A549 (cell line): ENCODE measurements at regions not wholly inside any gene's neighbourhood (a gene's known extent, or its start where the extent isn't known, plus 50 kb on each side); places are given as distances from the start of the nearest gene placed in this dataset.

Experiments
- ATAC-seq, 2 experiments: fragments of 200-7000 bp in 1 of 2; fragments of >200 bp in 1 of 2; cut with Nextera tagmentation in 1 of 2; cut with Tn5 transposase in 1 of 2; 3 replicates each; pipeline versions ENCODE4 v1.8.0 to v1.9.1; 2018 to 2020; ENCODE audit warnings: mild to moderate bottlenecking in 1 of 2, moderate library complexity in 1 of 2
- CTCF ChIA-PET: fragments of 300-600 bp; sonication (Branson Sonifier 250); formaldehyde crosslinking; extraction: SDS; loops from one replicate; lab custom pipeline; 2021; ENCODE audit warnings: antibody characterized with exemption, inconsistent platforms; lab: Yijun Ruan, JAX
- POLR2A ChIA-PET: fragments of 350-600 bp; formaldehyde crosslinking; extraction: SDS; loops from one replicate; lab custom pipeline; 2021; ENCODE audit warnings: antibody characterized with exemption, inconsistent platforms; lab: Yijun Ruan, JAX
- DNase-seq, 2 experiments: peaks; one replicate each; pipeline versions ENCODE4 v3.0.0 to v3.0.0-alpha.2; 2011 to 2016; ENCODE audit warnings: low read depth in 1 of 2, low spot score in 1 of 2
- FAIRE-seq: peaks from 2 replicates; lab custom pipeline; 2011; peaks lifted over from hg19 to GRCh38; lab: Jason Lieb, UNC
- H3K27ac ChIP-seq, 2 experiments: fragments of >200 bp; sonication (Bioruptor Twin); formaldehyde crosslinking; 3 replicates each; pipeline ENCODE4 v1.5.1; 2016 to 2017
- H3K4me1 ChIP-seq: fragments of >200 bp; sonication (Bioruptor Twin); formaldehyde crosslinking; 3 replicates; pipeline ENCODE4 v1.6.1; 2016
- H3K4me2 ChIP-seq: fragments of >200 bp; sonication (Bioruptor Twin); formaldehyde crosslinking; 3 replicates; pipeline ENCODE4 v1.6.1; 2016
- H3K4me3 ChIP-seq: fragments of >200 bp; sonication (Bioruptor Twin); formaldehyde crosslinking; 3 replicates; pipeline ENCODE4 v1.5.1; 2016
- H3K9me3 ChIP-seq: fragments of >200 bp; sonication (Bioruptor Twin); formaldehyde crosslinking; 3 replicates; pipeline ENCODE4 v1.6.1; 2016
- CEBPB ChIP-seq, 2 experiments: fragments of >200 bp in 1 of 2; sonication (Bioruptor Twin) in 1 of 2; formaldehyde crosslinking in 1 of 2; IDR thresholded peaks; 2 replicates each; pipeline ENCODE4 v1.6.1; 2012 to 2016
- EP300 ChIP-seq, 2 experiments: fragments of >200 bp; sonication (Bioruptor Twin); formaldehyde crosslinking; IDR thresholded peaks; 2 replicates in 1 of 2; 3 replicates in 1 of 2; pipeline ENCODE4 v1.6.1; 2016 to 2017
- ESRRA ChIP-seq: fragments of 150-350 bp; IDR thresholded peaks from 2 replicates; pipeline ENCODE4 v1.6.1; 2014; ENCODE audit warnings: mild to moderate bottlenecking, low read length, borderline replicate concordance
- FOXS1 ChIP-seq: fragments of 250-450 bp; sonication (Bioruptor Pico); IDR thresholded peaks from 2 replicates; pipeline ENCODE4 v1.5.0; 2020; ENCODE audit warnings: mild to moderate bottlenecking, moderate library complexity
- GATA3 ChIP-seq: IDR thresholded peaks from 2 replicates; pipeline ENCODE4 v1.6.1; 2012; ENCODE audit warnings: borderline replicate concordance
- HDAC2 ChIP-seq: fragments of 200-600 bp; sonication (generic); IDR thresholded peaks from 2 replicates; pipeline ENCODE4 v1.6.1; 2016
- HEYL ChIP-seq: fragments of 250-450 bp; sonication (Bioruptor Pico); IDR thresholded peaks from 2 replicates; pipeline ENCODE4 v1.8.0; 2021; ENCODE audit warnings: mild to moderate bottlenecking, moderate library complexity
- HMGXB4 ChIP-seq: fragments of 250-450 bp; sonication (Bioruptor Pico); IDR thresholded peaks from 2 replicates; pipeline ENCODE4 v1.5.0; 2021; ENCODE audit warnings: mild to moderate bottlenecking, moderate library complexity, borderline replicate concordance
- KDM1A ChIP-seq: fragments of 200-600 bp; sonication (generic); IDR thresholded peaks from 2 replicates; pipeline ENCODE4 v1.6.1; 2016; ENCODE audit warnings: low read depth, mild to moderate bottlenecking
- KDM5A ChIP-seq: fragments of 200-600 bp; sonication (generic); IDR thresholded peaks from 2 replicates; pipeline ENCODE4 v1.6.1; 2016; ENCODE audit warnings: antibody characterized with exemption, mild to moderate bottlenecking
- MAX ChIP-seq: IDR thresholded peaks from 2 replicates; pipeline ENCODE4 v1.6.1; 2012
- MYC ChIP-seq: IDR thresholded peaks from 2 replicates; pipeline ENCODE4 v1.6.1; 2012; ENCODE audit warnings: mild to moderate bottlenecking, inconsistent platforms, low read length, improper control_type of control experiment, borderline replicate concordance
- RARB ChIP-seq: fragments of 250-450 bp; sonication (Bioruptor Pico); IDR thresholded peaks from 2 replicates; pipeline ENCODE4 v1.8.0; 2021; ENCODE audit warnings: mild to moderate bottlenecking, moderate library complexity
- RNF2 ChIP-seq: fragments of 200-600 bp; sonication (generic); IDR thresholded peaks from 2 replicates; pipeline ENCODE4 v1.6.1; 2016; ENCODE audit warnings: low read depth, mild to moderate bottlenecking, antibody characterized with exemption, moderate library complexity, borderline replicate concordance
- SMC3 ChIP-seq: fragments of >200 bp; sonication (Bioruptor Twin); formaldehyde crosslinking; IDR thresholded peaks from 3 replicates; pipeline ENCODE4 v1.6.1; 2018; ENCODE audit warnings: inconsistent platforms
- SREBF2 ChIP-seq: fragments of 450-650 bp; IDR thresholded peaks from 2 replicates; pipeline ENCODE4 v1.6.1; 2014; ENCODE audit warnings: mild to moderate bottlenecking, moderate library complexity
- TP53 ChIP-seq: fragments of 250-450 bp; sonication (Bioruptor Pico); IDR thresholded peaks from 2 replicates; pipeline ENCODE4 v1.5.0; 2021; ENCODE audit warnings: mild to moderate bottlenecking, moderate library complexity
- USF2 ChIP-seq: fragments of 450-650 bp; IDR thresholded peaks from 2 replicates; pipeline ENCODE4 v1.6.1; 2014; ENCODE audit warnings: antibody characterized with exemption
- ZSCAN20 ChIP-seq: fragments of 250-450 bp; sonication (Bioruptor Pico); IDR thresholded peaks from 2 replicates; pipeline ENCODE4 v1.8.0; 2022; ENCODE audit warnings: mild to moderate bottlenecking, moderate library complexity
- WGBS: methylation state at CpG from one replicate; pipeline ENCODE4 v1.1.6; 2017; ENCODE audit errors: missing lambda C conversion rate; 5-methylcytosine and 5-hydroxymethylcytosine counted together
- TF ChIP-seq, protein P1 (sequence below): fragments of 250-450 bp; sonication (Bioruptor Pico); IDR thresholded peaks from 2 replicates; pipeline ENCODE4 v1.5.0; 2020; ENCODE audit warnings: low read depth, mild to moderate bottlenecking, moderate library complexity
- TF ChIP-seq, protein P2 (sequence below): IDR thresholded peaks from 2 replicates; pipeline ENCODE4 v1.6.1; 2012
- TF ChIP-seq, protein P3 (sequence below): fragments of >200 bp; sonication (Bioruptor Twin); formaldehyde crosslinking; IDR thresholded peaks from 3 replicates; pipeline ENCODE4 v1.6.1; 2016

DNA sequence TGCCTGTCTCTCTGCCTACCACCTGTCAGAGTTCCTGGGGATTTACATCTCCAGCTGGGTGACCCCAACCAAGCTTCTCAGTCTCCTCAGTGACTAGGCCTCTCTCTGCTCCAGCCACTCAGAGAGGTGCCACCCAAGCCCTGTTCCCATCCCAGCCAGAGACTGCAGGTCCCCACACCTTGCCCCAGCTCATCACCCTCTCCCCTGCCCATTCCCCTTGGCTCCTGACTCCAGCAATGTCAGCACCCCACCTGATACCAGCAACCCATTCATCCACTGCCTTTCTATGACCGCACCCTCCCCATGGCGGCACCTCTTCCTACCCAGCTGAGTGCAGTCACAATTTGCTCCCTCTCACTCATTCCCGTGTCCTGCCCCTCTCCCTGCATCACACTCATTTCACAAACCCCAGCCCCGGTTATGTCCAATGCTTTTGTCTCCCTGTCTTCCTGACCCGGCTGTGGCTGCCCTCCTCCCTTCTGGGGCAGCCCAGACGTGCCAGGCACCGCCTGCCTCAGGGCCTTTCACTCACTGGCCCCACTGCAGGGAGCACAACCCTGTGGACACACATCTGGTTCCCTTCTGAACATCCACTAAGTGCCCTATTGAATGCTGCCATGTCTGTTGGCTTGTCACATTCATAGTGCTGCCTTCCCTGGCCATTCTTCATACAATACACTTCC, 494.8 kb upstream of the HS6ST1 start:
- DNase-seq (no peak), ATAC-seq (no peak), FAIRE-seq (no peak)
- no peaks in the 10 kb centered on the region for H3K4me1 ChIP-seq
- 20% methylated on average over 7 of the region's 7 CpGs for WGBS
- no peaks in the 10 kb centered on the region for H3K9me3 ChIP-seq
- H3K27ac ChIP-seq: no peak overlapping the region
- ChIA-PET POLR2A (no interaction called here), CTCF (no interaction called here)
- H3K4me3 ChIP-seq: no peak overlapping the region
- TF ChIP-seq HDAC2 (no peak), FOXS1 (CRISPR knock-in tag) (no peak), KDM5A (no peak), HEYL (CRISPR knock-in tag) (no peak)
- no peak overlapping the region for H3K4me2 ChIP-seq

DNA sequence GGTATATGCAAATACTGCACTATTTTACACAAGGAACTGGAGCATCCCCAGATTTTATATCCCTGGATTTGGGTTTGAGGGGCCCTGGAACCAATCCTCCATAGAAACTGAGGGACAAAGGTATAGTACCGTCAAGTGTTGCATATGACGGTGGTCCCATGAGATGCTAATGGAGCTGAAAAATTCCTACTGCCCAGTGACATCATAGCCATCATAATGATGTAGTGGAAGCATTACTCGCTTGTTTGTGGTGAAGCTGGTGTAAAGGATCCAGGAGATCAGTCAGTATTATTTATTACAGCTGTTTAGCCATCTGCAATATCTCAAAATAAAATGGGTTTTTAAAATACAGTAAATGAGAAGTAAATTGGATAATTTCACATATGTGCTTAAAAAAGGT, 496.6 kb upstream of the HS6ST1 start:
- ChIA-PET CTCF (no interaction called here), POLR2A (no interaction called here)
- ATAC-seq (no peak), DNase-seq (no peak), FAIRE-seq (no peak)
- no peak overlapping the region for H3K27ac ChIP-seq
- no peak overlapping the region for H3K4me2 ChIP-seq
- TF ChIP-seq MYC (no peak), RARB (CRISPR knock-in tag) (no peak), CEBPB (IDR thresholded peaks at IDR 0.05) (no peak), ESRRA (no peak), HMGXB4 (CRISPR knock-in tag) (no peak), USF2 (no peak), KDM1A (no peak), SREBF2 (no peak), RNF2 (no peak), GATA3 (no peak), EP300 (IDR thresholded peaks at IDR 0.05) (no peak), HEYL (CRISPR knock-in tag) (no peak), SMC3 (no peak), MAX (no peak), KDM5A (no peak), ZSCAN20 (CRISPR knock-in tag) (no peak), TP53 (CRISPR knock-in tag) (no peak)
- TF ChIP-seq, protein P1, sequence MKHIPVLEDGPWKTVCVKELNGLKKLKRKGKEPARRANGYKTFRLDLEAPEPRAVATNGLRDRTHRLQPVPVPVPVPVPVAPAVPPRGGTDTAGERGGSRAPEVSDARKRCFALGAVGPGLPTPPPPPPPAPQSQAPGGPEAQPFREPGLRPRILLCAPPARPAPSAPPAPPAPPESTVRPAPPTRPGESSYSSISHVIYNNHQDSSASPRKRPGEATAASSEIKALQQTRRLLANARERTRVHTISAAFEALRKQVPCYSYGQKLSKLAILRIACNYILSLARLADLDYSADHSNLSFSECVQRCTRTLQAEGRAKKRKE: no peak
- TF ChIP-seq, protein P2, sequence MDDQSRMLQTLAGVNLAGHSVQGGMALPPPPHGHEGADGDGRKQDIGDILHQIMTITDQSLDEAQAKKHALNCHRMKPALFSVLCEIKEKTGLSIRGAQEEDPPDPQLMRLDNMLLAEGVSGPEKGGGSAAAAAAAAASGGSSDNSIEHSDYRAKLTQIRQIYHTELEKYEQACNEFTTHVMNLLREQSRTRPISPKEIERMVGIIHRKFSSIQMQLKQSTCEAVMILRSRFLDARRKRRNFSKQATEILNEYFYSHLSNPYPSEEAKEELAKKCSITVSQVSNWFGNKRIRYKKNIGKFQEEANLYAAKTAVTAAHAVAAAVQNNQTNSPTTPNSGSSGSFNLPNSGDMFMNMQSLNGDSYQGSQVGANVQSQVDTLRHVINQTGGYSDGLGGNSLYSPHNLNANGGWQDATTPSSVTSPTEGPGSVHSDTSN: no peak
- TF ChIP-seq, protein P3, sequence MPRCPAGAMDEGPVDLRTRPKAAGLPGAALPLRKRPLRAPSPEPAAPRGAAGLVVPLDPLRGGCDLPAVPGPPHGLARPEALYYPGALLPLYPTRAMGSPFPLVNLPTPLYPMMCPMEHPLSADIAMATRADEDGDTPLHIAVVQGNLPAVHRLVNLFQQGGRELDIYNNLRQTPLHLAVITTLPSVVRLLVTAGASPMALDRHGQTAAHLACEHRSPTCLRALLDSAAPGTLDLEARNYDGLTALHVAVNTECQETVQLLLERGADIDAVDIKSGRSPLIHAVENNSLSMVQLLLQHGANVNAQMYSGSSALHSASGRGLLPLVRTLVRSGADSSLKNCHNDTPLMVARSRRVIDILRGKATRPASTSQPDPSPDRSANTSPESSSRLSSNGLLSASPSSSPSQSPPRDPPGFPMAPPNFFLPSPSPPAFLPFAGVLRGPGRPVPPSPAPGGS: no peak
- no peak overlapping the region for H3K4me3 ChIP-seq
- WGBS: 59% methylated on average over 3 of the region's 3 CpGs
- no peaks in the 10 kb centered on the region for H3K9me3 ChIP-seq
- no peaks in the 10 kb centered on the region for H3K4me1 ChIP-seq
